Skeletal muscle tissue (tissue), 3 donors: ENCODE measurements at regions not wholly inside any gene's neighbourhood (a gene's known extent, or its start where the extent isn't known, plus 50 kb on each side); places are given as distances from the start of the nearest gene placed in this dataset.
"Not testable (repeated sequence)": the region's sequence is repeated elsewhere in the genome, so short reads cannot be mapped to it uniquely, and the experiment has no call there.

Experiments
- H3K27ac ChIP-seq: one replicate; pipeline ENCODE4 v1.7.0; 2013; ENCODE audit warnings: mild to moderate bottlenecking, low read depth, low read length, inconsistent platforms
- H3K27me3 ChIP-seq, 3 donors: one replicate each; pipeline ENCODE4 v1.7.0; 2013; ENCODE audit warnings: low read length in 3 of 3; ENCODE audit not compliant: control insufficient read depth in 3 of 3, insufficient read depth in 3 of 3
- H3K36me3 ChIP-seq, 3 donors: one replicate each; pipeline ENCODE4 v1.7.0; 2013; ENCODE audit warnings: low read length in 3 of 3; ENCODE audit not compliant: control insufficient read depth in 3 of 3, insufficient read depth in 3 of 3
- H3K4me1 ChIP-seq, 3 donors: one replicate each; pipeline ENCODE4 v1.7.0; 2013; ENCODE audit warnings: low read length in 3 of 3, mild to moderate bottlenecking in 3 of 3; ENCODE audit not compliant: control insufficient read depth in 3 of 3, insufficient read depth in 3 of 3
- H3K4me3 ChIP-seq, 3 donors: one replicate each; pipeline ENCODE4 v1.7.0; 2013; ENCODE audit warnings: low read length in 3 of 3
- H3K9ac ChIP-seq, 3 donors: one replicate each; pipeline ENCODE4 v1.7.0; 2013; ENCODE audit warnings: low read length in 3 of 3, mild to moderate bottlenecking in 3 of 3, moderate library complexity in 2 of 3, low read depth in 1 of 3
- H3K9me3 ChIP-seq, 3 donors: one replicate each; pipeline ENCODE4 v1.7.0; 2013; ENCODE audit warnings: low read length in 3 of 3; ENCODE audit not compliant: control insufficient read depth in 3 of 3
- donor health status: Osteomylitis.

GRCh38 chr5:121106721-121107690 is 642.9 kb downstream of the PRR16 start:
- not testable (repeated sequence) for H3K4me1 ChIP-seq, H3K27me3 ChIP-seq, H3K27ac ChIP-seq, H3K9ac ChIP-seq, H3K4me3 ChIP-seq, H3K9me3 ChIP-seq, H3K36me3 ChIP-seq

GRCh38 chr5:121108725-121109124 is 644.6 kb downstream of the PRR16 start:
- Histone ChIP-seq H3K4me1 (no peaks in the 10 kb centered on the region), H3K27me3 (no peaks in the 10 kb centered on the region), H3K27ac (no peak overlapping the region), H3K4me3 (no peak overlapping the region), H3K36me3 (no peaks in the 10 kb centered on the region), H3K9me3 (no peaks in the 10 kb centered on the region), H3K9ac (no peak overlapping the region)

GRCh38 chr5:121109817-121110216 is 645.7 kb downstream of the PRR16 start:
- H3K36me3 ChIP-seq = no peaks in the 10 kb centered on the region
- no peak overlapping the region for H3K9ac ChIP-seq
- H3K4me1 ChIP-seq = no peaks in the 10 kb centered on the region
- H3K27ac ChIP-seq = no peak overlapping the region
- no peak overlapping the region for H3K4me3 ChIP-seq
- H3K27me3 ChIP-seq = no peaks in the 10 kb centered on the region
- no peaks in the 10 kb centered on the region for H3K9me3 ChIP-seq

- Histone ChIP-seq H3K9me3 (no peaks in the 10 kb centered on the region), H3K4me3 (no peak overlapping the region), H3K27me3 (no peaks in the 10 kb centered on the region), H3K27ac (no peak overlapping the region), H3K36me3 (no peaks in the 10 kb centered on the region), H3K9ac (no peak overlapping the region), H3K4me1 (no peaks in the 10 kb centered on the region)
These were observed 657.7 kb downstream of the PRR16 start for GRCh38 chr5:121121786-121122185.

- H3K4me1 ChIP-seq = no peaks in the 10 kb centered on the region
- no peaks in the 10 kb centered on the region for H3K36me3 ChIP-seq
- H3K27me3 ChIP-seq = no peaks in the 10 kb centered on the region
- no peak overlapping the region for H3K27ac ChIP-seq
- H3K9ac ChIP-seq = no peak overlapping the region
- H3K9me3 ChIP-seq = no peaks in the 10 kb centered on the region
- no peak overlapping the region for H3K4me3 ChIP-seq
These were observed 674.4 kb downstream of the PRR16 start for GRCh38 chr5:121138495-121138907.

- no peak overlapping the region for H3K27ac ChIP-seq
- H3K9ac ChIP-seq = no peak overlapping the region
- no peaks in the 10 kb centered on the region for H3K36me3 ChIP-seq
- H3K4me3 ChIP-seq = no peak overlapping the region
- H3K27me3 ChIP-seq = no peaks in the 10 kb centered on the region
- no peaks in the 10 kb centered on the region for H3K4me1 ChIP-seq
- no peaks in the 10 kb centered on the region for H3K9me3 ChIP-seq
These were observed 674.9 kb downstream of the PRR16 start for GRCh38 chr5:121138952-121139351.

GRCh38 chr5:121144764-121145163 is 680.7 kb downstream of the PRR16 start:
- Histone ChIP-seq H3K36me3 (no peaks in the 10 kb centered on the region), H3K27ac (no peak overlapping the region)

GRCh38 chr5:121151534-121151933 is 687.4 kb downstream of the PRR16 start:
- H3K36me3 ChIP-seq = no peaks in the 10 kb centered on the region
- no peak overlapping the region for H3K4me3 ChIP-seq
- H3K27me3 ChIP-seq = no peaks in the 10 kb centered on the region
- no peak overlapping the region for H3K27ac ChIP-seq
- no peaks in the 10 kb centered on the region for H3K4me1 ChIP-seq
- no peak overlapping the region for H3K9ac ChIP-seq
- peaks cover 0 to 2% (median 0%) of the 10 kb centered on the region in 3 donors for H3K9me3 ChIP-seq

More at GRCh38 chr5:121144764-121145163, 680.7 kb downstream of the PRR16 start:
- peaks cover 0 to 2% (median 0%) of the 10 kb centered on the region in 3 donors for H3K9me3 ChIP-seq
- H3K9ac ChIP-seq = no peak overlapping the region
- no peak overlapping the region for H3K4me3 ChIP-seq
- H3K27me3 ChIP-seq = no peaks in the 10 kb centered on the region
- H3K4me1 ChIP-seq = no peaks in the 10 kb centered on the region

- no peaks in the 10 kb centered on the region for H3K36me3 ChIP-seq
- no peak overlapping the region for H3K4me3 ChIP-seq
- no peak overlapping the region for H3K27ac ChIP-seq
- no peak overlapping the region for H3K9ac ChIP-seq
- H3K4me1 ChIP-seq = no peaks in the 10 kb centered on the region
- H3K27me3 ChIP-seq = no peaks in the 10 kb centered on the region
- H3K9me3 ChIP-seq = peaks cover 0 to 2% (median 0%) of the 10 kb centered on the region in 3 donors
These were observed 688.3 kb downstream of the PRR16 start for GRCh38 chr5:121152411-121152810.

- peaks cover 0 to 9% (median 4%) of the 10 kb centered on the region in 3 donors for H3K4me1 ChIP-seq
- H3K27ac ChIP-seq = no peak overlapping the region
- H3K4me3 ChIP-seq = no peak overlapping the region
- H3K27me3 ChIP-seq = no peaks in the 10 kb centered on the region
- H3K9me3 ChIP-seq = no peaks in the 10 kb centered on the region
- H3K36me3 ChIP-seq = no peaks in the 10 kb centered on the region
- H3K9ac ChIP-seq = no peak overlapping the region
These were observed 692.5 kb downstream of the PRR16 start for GRCh38 chr5:121156565-121156964.
